GM19455 (cell line): ENCODE measurements at regions not wholly inside any gene's neighbourhood (a gene's known extent, or its start where the extent isn't known, plus 50 kb on each side); places are given as distances from the start of the nearest gene placed in this dataset.
A peak's percentile ranks its signal among the peaks of the same experiment; 100 is the strongest.
"Not testable (repeated sequence)": the region's sequence is repeated elsewhere in the genome, so short reads cannot be mapped to it uniquely, and the experiment has no call there.

Source experiments
- ATAC-seq: cut with Tn5 transposase; IDR thresholded peaks from one replicate; pipeline ENCODE4 v1.9.1; 2021; ENCODE audit not compliant: unreplicated experiment

DNA sequence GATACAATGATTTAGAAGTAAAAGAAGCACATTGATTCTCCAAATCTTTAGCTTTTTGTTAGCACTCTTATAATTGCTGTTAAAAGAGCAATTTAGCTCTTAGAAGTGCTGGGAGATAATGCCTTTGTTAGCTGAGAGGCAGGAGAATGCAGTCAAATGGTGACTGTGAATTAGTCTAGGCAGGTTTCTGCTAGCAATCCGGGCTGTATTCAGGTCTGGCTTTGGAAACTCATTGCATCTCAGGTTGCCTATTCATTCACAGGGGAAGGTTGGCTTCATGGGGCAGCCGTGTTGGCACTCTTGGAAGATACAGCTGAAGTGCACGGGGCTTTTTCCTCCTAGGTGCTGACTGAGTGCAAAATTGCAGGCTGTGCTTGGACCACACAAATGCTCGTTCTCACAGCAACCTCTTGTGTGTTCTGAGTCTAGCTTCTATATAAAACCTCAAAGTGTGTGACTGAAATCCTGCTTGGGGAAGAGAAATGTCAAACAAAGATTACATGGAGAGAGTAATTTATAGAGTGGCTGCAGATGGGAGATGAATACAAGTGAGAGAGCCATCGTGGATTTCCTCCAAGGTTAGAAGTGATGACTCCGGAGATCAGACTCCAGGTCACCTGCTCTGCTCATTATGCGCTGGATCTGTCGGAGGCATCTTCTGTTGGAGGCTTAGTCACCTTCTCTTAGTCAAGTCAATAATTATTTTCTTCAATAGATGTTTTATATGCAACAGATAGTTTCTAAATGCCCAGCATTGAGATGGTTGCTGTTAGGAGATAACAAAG is 167.8 kb downstream of the PMAIP1 start:
- ATAC-seq = no peak

DNA sequence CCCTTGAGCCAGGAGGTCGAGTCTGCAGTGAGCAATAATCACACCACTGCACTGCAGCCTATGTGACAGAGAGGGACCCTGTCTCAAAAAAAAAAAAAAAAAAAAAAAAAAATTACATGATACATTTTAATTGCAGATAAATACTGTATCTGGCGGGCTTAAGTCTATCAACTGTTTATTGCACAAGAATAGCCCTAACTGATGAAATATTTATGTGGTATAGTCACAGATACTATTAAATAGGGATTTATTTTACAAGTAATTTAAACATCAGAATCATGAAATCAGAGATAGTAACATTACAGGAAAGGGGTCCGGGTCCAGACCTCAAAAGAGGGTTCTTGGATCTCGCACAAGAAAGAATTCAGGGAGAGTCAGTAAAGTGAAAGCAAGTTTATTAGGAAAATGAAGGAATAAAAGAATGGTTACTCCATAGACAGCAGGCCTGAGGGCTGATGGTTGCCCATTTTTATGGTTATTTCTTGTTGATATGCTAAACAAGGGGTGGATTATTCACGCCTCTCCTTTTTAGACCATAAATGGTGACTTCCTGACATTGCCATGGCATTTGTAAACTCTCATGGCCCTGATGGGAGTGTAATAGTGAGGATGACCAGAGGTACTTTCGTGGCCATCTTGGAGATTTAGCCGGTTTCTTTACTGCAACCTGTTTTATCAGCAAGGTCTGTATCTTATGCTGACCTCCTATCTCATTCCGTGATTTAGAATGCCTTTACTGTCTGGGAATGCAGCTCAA is 166.6 kb downstream of the PMAIP1 start:
- ATAC-seq = no peak

DNA sequence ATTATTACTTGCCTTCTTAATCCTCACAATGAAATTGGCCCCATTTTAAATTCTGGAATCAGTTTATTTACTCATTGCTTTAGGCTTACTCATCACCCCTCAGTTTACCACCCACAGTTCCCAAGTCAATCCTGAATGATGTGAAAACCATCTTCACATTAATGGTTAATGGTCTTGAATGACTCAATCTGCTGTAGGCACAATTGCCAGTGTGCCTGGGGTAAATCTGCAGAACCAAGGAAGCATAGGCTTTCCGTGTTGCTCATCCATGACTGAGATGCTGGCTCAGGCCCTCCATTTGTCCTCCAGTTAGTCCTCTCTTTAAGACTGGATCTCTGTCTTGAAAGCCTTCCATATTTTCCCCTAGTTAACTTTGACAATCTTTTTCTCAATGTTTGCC is 164.5 kb downstream of the PMAIP1 start:
- ATAC-seq = no peak

DNA sequence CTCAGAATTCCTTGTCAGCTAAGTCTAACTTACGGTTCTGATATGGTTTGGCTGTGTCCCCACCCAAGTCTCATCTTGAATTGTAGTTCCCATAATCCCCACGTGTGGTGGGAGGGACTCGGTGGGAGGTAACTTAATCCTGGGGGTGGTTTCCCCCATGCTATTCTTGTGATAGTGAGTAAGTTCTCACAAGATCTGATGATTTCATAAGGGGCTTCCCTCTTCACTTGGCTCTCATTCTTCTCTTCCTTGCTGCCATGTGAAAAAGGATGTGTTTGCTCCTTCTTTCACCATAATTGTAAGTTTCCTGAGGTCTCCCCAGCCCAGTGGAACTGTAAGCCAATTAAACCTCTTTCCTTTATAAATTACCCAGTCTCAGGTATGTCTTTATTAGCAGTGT is 163.0 kb downstream of the PMAIP1 start:
- not testable (repeated sequence) for ATAC-seq

DNA sequence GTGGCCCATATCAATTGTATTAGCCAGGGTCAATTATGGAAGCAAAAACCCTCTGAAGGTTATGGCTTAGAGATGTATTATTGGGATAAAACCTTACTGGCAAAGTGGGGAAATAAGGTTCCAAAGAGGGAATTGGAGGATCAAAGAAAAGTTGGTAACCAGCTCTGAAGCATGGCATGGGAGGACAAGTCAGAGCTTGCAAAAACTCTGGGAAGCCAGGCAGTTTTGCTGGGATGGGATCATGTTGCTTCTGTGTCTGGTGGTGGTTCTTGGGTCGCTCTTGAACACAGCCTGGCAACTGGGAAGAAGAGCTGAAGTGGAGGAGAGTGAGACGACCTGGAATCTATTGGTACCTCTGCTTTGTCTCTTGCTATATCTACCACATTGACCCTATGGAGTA is 162.6 kb downstream of the PMAIP1 start:
- no peak for ATAC-seq

DNA sequence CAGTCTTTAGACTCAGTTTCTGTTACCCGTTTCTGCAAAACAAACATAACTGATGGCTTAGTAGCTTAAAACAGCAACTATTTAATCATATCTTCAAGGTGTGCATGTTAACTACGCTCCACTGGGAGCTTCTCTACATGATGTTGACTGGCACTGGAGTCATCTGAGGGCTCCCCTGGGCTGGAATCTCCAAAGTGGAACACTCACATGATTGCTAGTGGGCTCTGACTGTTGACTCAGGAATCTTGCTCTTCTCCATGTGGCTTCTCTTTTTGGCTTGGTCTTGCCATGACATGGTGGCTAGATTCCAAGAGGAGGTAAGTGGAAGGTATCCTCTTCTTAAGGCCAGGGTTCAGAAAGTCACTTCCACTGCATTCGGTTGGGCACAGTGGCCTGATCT is 160.8 kb downstream of the PMAIP1 start:
- no peak for ATAC-seq

DNA sequence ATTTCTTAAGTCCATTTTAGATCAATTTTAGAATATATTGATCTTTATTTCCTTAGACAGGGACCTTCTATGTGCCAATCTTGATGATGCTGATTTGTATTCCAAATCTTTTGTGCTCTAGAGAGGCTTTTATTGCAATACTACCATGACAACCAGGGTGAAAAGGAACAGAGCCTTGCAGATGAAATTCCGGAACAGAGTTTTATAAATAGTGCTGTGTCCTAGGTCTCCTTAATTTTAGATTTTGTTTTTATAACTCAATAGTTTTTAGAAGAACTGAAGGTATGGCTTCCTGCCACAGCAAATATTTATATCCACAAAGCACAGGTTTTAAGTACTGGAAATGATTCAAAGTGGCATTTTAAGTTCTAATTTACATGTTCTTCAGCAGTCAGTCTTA is 160.2 kb downstream of the PMAIP1 start:
- ATAC-seq = no peak

DNA sequence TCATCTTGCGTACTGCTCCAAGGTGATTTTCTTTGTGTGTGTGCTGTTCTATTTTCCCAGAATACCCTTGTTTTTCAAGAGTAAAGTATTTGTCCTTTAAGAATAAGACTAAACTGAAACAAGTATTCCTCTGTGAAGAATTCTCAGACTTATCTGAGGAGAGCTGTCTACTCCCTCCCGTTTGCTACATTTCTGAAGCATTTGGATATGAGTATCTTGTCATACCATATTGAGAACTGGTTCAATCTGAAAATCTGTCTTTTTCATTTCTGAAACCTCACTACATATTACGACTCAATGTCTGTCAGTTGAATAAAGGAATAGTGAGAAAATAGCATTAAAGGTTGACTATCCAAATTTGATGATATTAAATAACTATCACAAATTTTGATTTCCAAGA is 159.4 kb downstream of the PMAIP1 start:
- ATAC-seq = no peak

DNA sequence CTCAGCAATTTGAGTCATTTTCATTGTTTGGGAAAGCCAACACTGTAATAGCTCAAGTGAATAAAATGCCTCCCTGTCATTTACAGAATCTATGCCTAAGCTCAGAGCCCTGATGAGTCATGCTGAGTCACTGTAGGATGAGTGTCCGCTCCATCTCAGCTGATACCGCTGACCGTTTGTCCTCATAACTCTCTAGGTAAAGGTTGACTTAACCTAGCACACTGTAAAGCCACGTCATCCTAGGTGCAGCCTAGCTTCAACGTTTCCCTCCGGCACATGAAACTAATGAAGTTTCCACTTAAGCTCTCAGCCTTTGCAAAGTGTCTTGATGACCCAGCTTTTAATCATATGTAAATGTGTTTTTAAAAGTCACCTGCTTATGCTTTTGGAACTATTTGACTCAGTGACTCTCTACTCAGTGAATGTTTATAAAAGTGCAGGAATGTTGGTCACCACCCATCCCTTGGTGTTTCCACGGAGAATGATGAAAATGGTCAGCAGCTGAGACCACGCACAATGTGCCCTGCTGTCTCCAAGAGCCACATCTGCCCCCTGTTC is 154.0 kb downstream of the PMAIP1 start:
- peak; percentile 56 for ATAC-seq

DNA sequence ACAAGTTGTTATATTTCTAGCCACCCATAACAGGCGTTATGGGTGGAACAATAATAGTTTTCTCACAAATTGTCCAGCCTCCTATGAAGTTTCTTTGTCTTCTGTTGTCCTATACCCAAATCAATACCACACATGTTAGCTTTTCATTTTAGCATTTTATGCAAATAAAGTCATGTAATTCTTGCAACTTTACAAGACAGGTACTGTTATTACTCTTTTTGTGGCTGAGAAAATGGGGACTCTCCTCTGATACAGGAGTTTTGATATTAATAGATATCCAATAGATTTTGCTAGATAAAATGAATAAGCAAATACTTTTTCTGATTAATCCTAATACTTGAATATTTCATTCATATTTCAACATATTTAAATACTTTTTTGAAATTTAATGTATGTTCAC is 151.0 kb downstream of the PMAIP1 start:
- no peak for ATAC-seq

DNA sequence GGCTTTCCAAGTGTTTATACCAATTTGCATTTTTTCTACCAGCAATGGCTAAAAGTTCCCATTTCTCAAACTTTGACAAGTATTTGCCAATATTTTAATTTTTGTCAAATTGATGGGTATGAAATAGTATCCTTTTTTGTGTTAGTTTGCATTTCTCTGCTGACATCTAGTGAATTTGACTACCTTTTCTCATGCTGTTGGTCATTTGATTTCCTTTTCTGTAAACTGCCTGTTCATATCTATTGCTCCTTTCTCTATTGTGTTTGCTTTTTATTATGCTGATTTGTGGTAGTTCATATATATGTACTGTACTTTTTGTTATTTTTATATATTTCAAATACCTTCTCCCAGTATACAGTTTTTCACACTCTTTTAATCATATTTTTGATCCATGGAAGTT is 149.4 kb downstream of the PMAIP1 start:
- no peak for ATAC-seq

DNA sequence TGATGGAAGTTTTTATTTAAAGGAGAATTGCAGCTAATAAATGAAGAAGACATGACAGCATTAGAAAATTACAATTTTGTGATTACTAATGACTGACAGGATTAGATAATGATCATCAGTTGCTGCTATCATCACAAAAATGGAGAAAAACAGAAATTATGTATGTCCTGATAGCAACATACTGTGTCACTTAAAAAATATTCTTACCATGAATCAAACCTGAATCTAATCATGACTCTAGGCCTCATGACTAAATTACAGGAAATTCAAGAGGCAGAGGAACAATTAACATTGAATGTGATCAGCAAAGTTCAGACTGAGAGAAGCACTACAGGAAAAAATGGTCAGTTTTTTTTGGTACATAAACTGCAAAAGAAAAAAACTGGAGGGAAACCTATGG is 147.8 kb downstream of the PMAIP1 start:
- no peak for ATAC-seq

DNA sequence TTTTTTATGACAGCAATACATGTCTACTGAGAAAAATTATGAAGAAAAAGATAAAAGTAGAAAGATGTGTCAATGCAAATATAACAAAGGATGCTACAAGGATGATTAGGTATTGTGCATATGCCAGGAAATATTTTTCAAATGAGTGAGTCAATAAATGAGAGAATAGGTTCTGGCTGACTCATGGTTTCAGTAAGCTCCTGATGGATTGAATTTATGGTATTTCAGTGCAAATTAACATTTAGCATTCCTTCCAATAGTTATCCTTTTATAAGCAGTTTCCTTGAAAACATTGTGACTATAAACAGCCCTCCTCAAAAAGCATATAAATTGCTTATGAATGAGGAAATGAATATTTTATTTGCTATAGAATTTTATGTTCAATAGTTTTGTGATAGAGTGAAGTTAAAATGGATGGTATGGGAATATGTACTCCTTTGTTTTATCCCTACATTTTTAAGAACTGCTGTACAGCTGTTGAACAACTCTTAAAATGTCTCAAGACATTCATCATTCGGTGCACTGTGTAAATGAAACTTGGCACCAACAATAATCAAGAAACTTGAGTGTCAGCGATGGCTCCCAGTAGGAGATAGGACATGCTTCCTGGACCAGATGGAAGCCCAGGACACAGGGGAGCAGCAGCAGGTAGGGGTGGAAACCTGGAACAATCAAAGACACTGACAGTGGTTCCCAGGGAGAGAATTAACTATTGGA is 144.7 kb downstream of the PMAIP1 start:
- no peak for ATAC-seq

DNA sequence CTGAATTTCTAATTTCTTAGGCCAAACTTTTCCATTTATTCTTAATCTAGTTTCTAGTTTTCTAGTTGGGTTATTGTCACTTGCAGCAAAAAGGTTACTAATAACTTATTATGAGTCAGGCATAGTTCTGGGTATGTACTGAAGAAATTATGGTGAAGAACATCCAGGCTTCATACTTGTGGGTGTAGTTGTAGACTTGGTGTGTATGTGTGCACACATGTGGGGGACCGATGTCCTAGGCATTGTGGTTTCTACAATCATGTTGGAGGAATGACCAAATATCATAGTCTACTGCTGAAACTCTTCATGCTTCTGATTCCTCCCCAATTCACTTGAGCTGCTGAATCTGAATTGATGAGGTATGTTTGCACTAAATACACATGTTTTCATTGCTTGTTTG is 141.2 kb downstream of the PMAIP1 start:
- no peak for ATAC-seq

DNA sequence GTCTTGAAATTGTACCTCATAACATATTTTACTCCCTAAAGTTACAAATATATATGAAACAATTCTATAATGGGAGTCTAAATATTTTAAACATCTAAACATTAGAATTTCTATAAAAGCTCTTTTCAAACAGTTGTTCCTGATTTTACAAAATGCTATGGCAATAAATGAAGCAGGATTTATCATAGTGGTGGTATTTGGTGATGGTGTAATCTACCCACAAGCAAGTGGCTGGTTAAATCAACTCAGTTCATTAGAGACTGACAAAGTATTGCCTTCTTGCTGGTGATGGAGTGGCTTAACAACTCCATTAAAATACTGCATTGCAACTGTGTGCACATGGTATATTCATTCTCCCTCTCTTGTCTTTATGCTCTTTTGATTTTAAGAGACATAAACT is 138.9 kb downstream of the PMAIP1 start:
- no peak for ATAC-seq

DNA sequence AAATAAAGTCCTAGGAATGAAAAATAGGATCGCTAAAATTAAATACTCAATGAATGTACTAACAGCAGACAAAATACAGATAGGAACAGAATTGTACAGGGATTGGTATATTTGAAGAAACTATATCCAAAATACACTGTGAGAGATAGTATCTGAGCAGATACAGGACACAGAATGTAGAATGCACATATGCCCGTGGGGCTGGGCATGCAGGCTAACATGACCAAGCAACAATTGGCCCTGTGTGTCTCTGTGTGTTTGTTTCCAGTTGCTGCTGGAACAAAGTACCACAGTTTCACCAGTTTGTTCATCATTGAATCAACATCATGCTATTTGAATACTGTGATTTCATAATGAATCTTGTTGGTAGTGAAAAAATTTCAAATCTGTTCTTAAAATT is 127.6 kb downstream of the PMAIP1 start:
- ATAC-seq = no peak

DNA sequence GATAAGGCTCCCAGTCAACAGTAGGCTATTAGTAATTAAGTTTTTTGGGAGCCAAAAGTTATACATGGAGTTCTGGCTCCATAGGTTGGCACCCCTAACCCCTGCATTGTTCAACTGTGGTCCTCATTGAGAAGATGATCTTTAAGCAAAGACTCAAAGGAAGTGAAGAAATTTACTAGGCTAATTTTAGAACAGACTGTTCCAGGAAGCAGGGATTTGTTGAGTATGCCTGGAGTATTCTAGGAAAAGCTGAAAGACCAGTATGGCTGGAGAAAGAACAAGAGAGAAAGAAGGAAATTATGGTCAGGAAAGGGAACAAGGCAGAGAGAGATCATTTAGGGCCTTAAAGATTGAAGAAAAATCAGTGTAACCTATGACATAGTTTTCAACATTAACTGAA is 125.1 kb downstream of the PMAIP1 start:
- ATAC-seq = no peak

DNA sequence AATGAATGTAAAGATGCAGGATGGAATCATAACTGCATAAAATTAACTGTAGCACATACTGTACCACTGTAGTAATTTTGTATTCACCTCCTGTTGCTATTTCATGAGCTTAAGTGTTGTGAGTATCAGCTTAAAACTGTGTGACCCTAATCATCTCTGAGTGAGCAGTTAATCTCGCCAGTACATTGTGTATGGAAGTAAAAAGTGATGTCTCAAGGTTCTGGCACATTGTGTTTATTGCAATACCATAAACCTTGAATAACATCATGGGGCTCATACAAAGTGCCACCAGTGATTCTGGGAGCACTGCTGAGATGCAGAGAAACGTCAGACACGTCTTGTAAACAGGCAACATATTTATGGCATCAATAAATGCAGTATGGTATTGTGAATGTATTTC is 124.5 kb downstream of the PMAIP1 start:
- no peak for ATAC-seq

DNA sequence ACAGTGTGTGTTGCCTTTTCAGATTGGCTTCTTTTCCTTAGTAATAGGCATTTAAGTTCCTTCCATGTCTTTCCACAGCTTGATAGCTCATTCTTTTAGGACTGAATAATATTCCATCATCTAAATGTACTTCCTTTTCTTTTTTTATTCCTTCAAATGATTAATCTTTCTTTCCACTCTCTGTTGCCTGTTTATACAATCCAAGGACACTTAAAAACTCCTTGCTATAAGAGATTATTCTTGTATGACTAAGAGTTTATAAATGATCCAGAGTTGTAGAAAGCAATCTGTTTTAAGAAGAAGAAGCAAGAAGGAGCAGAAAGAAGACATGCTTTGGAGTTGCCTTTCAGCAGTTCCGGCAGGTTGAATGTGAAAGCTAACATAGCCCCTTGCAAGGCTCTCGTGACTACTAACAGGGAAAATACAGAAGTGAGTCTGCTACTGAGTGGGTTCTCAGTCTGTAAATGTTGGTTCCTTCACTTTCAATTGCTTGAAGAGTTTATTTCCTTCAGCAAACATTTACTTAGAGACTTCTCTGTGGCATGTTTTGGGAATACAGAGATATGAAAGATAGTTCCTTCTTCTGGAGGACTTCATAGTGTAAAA is 123.0 kb downstream of the PMAIP1 start:
- ATAC-seq = no peak

DNA sequence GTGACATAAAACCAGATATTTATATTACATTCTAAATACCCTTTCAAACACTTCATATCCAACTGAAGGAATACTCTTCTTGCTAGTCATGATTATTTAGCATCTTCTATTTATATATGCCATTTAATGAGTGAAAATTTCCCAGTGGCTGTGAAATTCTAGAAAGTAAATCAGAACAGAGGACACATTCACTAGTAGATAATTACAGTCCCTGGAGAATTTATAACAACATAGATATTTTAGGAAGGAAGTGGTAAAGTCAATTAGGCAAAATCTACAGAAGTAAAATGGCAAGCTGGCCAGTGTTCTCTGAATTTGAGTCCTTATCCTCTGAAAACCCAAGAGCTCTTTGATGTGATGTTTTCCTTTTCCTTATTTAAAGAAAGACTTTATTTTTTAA is 121.8 kb downstream of the PMAIP1 start:
- no peak for ATAC-seq
